Retinal pigment epithelial cell (primary cell): ENCODE measurements at regions not wholly inside any gene's neighbourhood (a gene's known extent, or its start where the extent isn't known, plus 50 kb on each side); places are given as distances from the start of the nearest gene placed in this dataset.

Source experiments
- DNase-seq: peaks from one replicate; pipeline ENCODE4 v3.0.0-alpha.2; 2010; ENCODE audit warnings: low read depth
- H3K4me3 ChIP-seq: 2 replicates; pipeline ENCODE4 v1.5.1; 2011; ENCODE audit warnings: mild to moderate bottlenecking, low read length, control low read depth, moderate library complexity
- TF ChIP-seq, protein P1 (sequence below): conservative IDR thresholded peaks from 2 replicates; pipeline ENCODE4 v1.5.1; 2011; ENCODE audit warnings: low read depth, low read length, control low read depth, inconsistent platforms

DNA sequence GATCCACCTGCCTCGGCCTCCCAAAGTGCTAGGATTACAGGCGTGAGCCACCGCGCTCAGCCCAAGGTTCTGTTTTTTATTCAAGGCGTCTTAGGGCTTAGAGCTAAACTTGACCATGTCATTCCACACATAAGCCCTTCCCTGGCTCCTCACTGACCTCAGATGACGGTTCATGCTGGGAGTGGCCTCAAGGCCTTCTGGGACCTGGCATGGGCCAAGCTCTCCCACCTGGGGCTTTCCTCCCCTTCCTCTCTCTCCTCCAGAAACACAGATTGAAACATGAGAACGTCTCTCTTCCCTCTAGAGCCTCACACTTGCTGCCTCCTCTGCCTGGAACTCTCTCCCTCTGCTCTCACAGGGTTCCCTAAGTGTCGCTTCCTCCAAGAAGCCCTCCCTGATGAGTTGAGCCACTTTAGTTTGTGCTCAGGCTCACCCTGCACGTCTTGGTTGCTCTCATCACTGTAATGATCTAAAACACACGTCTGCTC lies 155.6 kb upstream of the IER5L start:
- TF ChIP-seq, protein P1, sequence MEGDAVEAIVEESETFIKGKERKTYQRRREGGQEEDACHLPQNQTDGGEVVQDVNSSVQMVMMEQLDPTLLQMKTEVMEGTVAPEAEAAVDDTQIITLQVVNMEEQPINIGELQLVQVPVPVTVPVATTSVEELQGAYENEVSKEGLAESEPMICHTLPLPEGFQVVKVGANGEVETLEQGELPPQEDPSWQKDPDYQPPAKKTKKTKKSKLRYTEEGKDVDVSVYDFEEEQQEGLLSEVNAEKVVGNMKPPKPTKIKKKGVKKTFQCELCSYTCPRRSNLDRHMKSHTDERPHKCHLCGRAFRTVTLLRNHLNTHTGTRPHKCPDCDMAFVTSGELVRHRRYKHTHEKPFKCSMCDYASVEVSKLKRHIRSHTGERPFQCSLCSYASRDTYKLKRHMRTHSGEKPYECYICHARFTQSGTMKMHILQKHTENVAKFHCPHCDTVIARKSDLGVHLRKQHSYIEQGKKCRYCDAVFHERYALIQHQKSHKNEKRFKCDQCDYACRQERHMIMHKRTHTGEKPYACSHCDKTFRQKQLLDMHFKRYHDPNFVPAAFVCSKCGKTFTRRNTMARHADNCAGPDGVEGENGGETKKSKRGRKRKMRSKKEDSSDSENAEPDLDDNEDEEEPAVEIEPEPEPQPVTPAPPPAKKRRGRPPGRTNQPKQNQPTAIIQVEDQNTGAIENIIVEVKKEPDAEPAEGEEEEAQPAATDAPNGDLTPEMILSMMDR: no peak
- H3K4me3 ChIP-seq: no peak overlapping the region
- peak; percentile 96 for DNase-seq

DNA sequence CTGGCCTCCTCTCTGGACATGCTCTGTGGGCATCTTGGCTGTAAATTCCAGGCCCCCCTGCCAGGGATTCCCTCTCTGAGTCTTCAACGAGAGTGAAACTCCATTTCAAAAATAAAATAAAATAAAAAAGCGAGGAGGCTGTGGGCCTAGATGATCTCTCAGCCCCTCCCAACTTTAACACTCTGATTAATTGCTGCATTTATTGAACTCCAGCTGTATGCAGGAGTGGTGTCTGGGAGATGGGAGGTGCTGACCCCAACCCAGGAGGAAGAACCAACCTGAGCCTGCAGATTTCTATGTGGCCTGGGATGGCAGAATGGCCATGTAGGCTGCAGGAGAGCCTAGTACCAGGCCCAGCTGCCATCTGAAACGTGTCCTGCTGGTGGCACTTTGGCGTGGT lies 154.5 kb upstream of the IER5L start:
- DNase-seq: no peak
- TF ChIP-seq, protein P1: no peak
- H3K4me3 ChIP-seq: no peak overlapping the region

DNA sequence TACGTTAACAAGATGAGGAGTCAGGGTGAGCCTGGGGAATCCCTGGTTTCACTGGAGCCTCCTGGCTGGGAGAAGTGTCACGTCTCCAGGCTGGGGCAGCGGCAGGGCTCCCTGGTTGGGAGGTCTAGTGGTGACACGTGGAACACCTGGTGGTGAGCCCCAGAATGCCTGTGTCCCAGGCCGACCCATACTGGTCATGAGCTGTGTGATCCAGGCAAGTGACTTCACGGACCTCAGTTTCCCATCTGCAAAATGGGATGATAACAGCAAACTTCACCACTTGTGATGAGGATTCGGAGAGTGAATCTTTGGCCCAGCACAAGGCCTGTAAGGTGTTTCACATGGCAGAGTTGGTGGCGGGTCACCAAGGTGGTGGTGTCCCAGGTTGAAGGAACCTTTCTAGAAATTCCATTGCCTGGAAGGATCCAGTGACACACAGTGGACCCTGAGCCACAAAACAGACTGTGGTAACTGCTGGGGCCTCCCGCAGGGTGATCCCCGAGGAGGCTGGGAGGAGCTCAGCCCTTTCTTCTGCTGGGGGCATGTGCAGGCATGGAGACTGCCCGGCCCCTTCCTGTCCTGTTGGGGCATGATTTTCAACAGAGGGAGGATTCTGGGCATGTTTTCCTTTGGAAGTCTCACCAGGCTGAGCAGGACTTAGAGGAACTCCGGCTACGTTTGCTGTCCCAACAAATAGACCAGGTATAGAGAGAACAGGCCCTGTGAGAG lies 153.9 kb upstream of the IER5L start:
- no peak for DNase-seq
- H3K4me3 ChIP-seq: no peak overlapping the region
- TF ChIP-seq, protein P1: no peak

DNA sequence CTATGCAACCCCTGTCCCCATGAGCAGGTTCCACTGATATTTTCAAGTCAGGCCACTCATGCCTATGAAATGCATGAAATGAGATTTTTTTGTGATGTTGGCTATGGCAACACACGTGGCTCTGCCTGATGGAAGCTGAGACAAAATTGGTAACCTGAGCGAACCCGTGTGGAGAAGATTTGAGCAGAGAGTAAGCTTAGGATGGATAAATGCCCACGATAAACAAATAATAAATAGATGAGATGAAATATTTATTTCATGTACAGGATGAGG lies 153.4 kb upstream of the IER5L start:
- no peak for DNase-seq
- no peak overlapping the region for H3K4me3 ChIP-seq
- TF ChIP-seq, protein P1: no peak

DNA sequence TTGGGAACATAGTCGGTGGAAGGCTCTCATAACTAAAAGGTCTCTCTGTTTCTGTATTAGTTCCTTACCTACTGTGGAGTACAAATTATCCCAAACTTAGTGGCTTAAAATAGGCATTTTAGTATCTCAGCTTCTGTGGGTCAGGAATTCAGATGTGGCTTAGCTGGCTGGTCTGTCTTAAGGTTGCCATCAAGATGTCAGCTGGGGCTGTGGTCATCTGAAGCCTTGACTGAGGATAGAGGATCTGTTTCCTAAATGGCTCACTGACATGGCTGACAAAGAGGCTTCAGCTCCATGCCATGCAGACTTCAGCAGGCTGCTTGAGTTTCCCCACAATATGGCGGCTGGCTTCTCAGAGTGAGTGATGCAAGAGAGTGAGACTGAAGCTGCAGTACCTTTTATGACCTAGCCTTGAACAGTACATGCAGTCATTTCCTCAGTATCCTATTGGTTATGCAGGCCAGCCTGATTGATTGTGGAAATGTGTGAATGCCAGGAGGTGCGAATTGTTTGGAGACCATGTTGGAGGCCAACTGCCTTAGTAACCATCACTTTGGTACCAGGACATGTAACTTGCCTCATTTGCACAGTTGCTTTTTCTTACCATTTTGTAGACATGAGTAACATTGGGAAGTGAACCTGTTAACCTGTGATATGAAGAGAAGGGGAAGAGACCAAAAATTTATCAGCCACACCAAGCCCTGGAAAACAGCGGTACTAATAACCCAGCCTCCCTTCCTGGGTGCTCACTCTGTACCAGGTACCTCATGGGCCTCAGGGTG lies 152.8 kb upstream of the IER5L start:
- TF ChIP-seq, protein P1: no peak
- H3K4me3 ChIP-seq: no peak overlapping the region
- DNase-seq: no peak

DNA sequence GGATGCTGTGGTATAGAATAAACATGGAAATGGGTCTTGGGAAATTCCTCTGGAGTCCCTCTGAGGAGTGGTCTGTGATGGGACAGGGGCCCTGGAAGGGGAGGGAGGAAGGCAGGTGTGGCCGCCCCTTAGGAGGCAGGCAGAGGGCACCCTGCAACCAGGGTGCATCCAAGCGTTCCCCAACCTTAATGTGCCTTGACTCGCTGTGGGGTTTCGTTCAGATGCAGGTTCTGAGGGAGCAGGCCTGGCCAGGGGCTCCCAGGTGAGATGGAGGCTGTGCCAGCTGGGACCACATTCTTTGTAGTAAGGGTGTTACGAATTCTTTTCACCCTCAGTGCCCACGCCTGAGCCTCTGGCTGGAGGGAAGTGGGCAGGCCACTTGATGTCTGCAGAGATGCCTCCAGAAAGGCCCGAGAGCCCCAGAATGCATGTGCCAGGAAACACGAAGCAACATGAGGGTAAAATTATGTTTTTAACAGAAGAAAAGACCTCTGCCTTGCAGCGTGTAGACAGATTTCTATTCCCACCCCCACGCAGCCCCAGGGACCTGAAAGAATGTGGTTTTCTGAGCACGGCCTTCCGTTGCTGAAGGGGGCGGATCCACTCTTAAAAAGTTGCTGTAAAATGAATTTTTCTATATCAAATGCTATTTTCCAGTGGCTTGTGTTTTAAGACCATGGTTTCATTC lies 150.4 kb upstream of the IER5L start:
- no peak for DNase-seq
- TF ChIP-seq, protein P1: no peak
- no peak overlapping the region for H3K4me3 ChIP-seq
